ENCODE measurements at regions not wholly inside any gene's neighbourhood (a gene's known extent, or its start where the extent isn't known, plus 50 kb on each side); places are given as distances from the start of the nearest gene placed in this dataset.

GRCh38 chr6:84583784-84584183 is 180.6 kb downstream of the TBX18 start:
- H3K9me3 ChIP-seq (ENCODE audit: severe bottlenecking) = no peaks in the 10 kb centered on the region
- no peak for DNase-seq
- no peak overlapping the region for H3K27ac ChIP-seq
- H3K4me3 ChIP-seq (ENCODE audit: low read depth, low read length) = no peak overlapping the region
- TF ChIP-seq CTCF (IDR thresholded peaks at IDR 0.05; ENCODE audit: low read depth, low read length) = no peak
- no peaks in the 10 kb centered on the region for H3K27me3 ChIP-seq (ENCODE audit: insufficient read depth, low read depth, severe bottlenecking)
- H3K36me3 ChIP-seq = no peaks in the 10 kb centered on the region

GRCh38 chr6:84582997-84583396 is 181.4 kb downstream of the TBX18 start:
- H3K27ac ChIP-seq = no peak overlapping the region
- no peaks in the 10 kb centered on the region for H3K36me3 ChIP-seq
- no peak for DNase-seq
- TF ChIP-seq CTCF (IDR thresholded peaks at IDR 0.05; ENCODE audit: low read depth, low read length) = no peak
- H3K27me3 ChIP-seq (ENCODE audit: insufficient read depth, low read depth, severe bottlenecking) = no peaks in the 10 kb centered on the region
- H3K4me3 ChIP-seq (ENCODE audit: low read depth, low read length) = no peak overlapping the region
- no peaks in the 10 kb centered on the region for H3K9me3 ChIP-seq (ENCODE audit: severe bottlenecking)

GRCh38 chr6:84581494-84582259 is 182.7 kb downstream of the TBX18 start:
- Histone ChIP-seq H3K9me3 (ENCODE audit: severe bottlenecking) (no peaks in the 10 kb centered on the region), H3K4me3 (ENCODE audit: low read depth, low read length) (no peak overlapping the region), H3K27me3 (ENCODE audit: insufficient read depth, low read depth, severe bottlenecking) (no peaks in the 10 kb centered on the region), H3K27ac (no peak overlapping the region), H3K36me3 (no peaks in the 10 kb centered on the region)
- no peak for DNase-seq
- no peak for TF ChIP-seq CTCF (IDR thresholded peaks at IDR 0.05; ENCODE audit: low read depth, low read length)

- no peaks in the 10 kb centered on the region for H3K36me3 ChIP-seq
- DNase-seq = no peak
- no peak for TF ChIP-seq CTCF (IDR thresholded peaks at IDR 0.05; ENCODE audit: low read depth, low read length)
Observed at GRCh38 chr6:84579404-84579803, 185.0 kb downstream of the TBX18 start.

GRCh38 chr6:84576029-84576428 is 188.4 kb downstream of the TBX18 start:
- H3K4me3 ChIP-seq (ENCODE audit: low read depth, low read length) = no peak overlapping the region
- TF ChIP-seq CTCF (IDR thresholded peaks at IDR 0.05; ENCODE audit: low read depth, low read length) = no peak
- DNase-seq = no peak
- no peaks in the 10 kb centered on the region for H3K36me3 ChIP-seq
- H3K27ac ChIP-seq = no peak overlapping the region
- no peaks in the 10 kb centered on the region for H3K27me3 ChIP-seq (ENCODE audit: insufficient read depth, low read depth, severe bottlenecking)
- H3K9me3 ChIP-seq (ENCODE audit: severe bottlenecking) = no peaks in the 10 kb centered on the region

More at GRCh38 chr6:84579404-84579803, 185.0 kb downstream of the TBX18 start:
- Histone ChIP-seq H3K27ac (no peak overlapping the region), H3K27me3 (ENCODE audit: insufficient read depth, low read depth, severe bottlenecking) (no peaks in the 10 kb centered on the region), H3K9me3 (ENCODE audit: severe bottlenecking) (no peaks in the 10 kb centered on the region), H3K4me3 (ENCODE audit: low read depth, low read length) (no peak overlapping the region)

- Histone ChIP-seq H3K9me3 (ENCODE audit: severe bottlenecking) (no peaks in the 10 kb centered on the region), H3K27ac (no peak overlapping the region), H3K4me3 (ENCODE audit: low read depth, low read length) (no peak overlapping the region), H3K36me3 (no peaks in the 10 kb centered on the region), H3K27me3 (ENCODE audit: insufficient read depth, low read depth, severe bottlenecking) (no peaks in the 10 kb centered on the region)
- TF ChIP-seq CTCF (IDR thresholded peaks at IDR 0.05; ENCODE audit: low read depth, low read length) = no peak
- DNase-seq = no peak
Observed at GRCh38 chr6:84575264-84575663, 189.1 kb downstream of the TBX18 start.

Measured in WERI-Rb-1 (cell line).